ENCODE measurements at regions not wholly inside any gene's neighbourhood (a gene's known extent, or its start where the extent isn't known, plus 50 kb on each side); places are given as distances from the start of the nearest gene placed in this dataset.

DNA sequence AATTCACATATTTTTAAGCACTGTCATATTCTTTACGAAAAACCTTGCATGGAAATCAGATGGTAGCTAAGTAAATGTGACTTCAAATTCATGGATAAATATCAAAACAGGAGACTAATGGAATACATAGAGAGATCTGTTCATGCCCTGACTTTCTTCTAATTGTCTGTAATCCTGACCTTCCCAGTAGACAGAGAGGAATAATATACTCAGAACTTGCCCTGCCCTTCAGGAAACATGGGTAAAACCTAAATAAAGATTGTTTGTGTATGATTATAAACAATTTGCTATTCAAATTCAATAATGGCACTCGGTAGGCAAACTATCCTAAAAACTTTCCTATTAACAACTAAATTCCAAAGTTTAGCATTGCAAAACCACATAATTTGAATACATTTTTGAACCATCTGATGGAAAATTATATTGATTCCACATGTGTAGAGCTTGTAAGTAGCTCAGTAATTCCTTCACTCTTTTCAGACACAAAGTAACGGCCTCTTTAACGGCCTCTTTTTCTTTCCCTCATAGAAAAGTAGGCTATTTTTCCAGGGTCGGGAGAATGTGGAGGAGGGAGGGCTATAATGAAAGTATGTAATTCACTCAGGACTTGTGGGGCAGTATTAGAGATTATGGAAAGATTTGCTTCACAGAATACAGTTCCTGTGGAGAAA lies 227.6 kb downstream of the ALDH8A1 start:
- TF ChIP-seq, protein P1, sequence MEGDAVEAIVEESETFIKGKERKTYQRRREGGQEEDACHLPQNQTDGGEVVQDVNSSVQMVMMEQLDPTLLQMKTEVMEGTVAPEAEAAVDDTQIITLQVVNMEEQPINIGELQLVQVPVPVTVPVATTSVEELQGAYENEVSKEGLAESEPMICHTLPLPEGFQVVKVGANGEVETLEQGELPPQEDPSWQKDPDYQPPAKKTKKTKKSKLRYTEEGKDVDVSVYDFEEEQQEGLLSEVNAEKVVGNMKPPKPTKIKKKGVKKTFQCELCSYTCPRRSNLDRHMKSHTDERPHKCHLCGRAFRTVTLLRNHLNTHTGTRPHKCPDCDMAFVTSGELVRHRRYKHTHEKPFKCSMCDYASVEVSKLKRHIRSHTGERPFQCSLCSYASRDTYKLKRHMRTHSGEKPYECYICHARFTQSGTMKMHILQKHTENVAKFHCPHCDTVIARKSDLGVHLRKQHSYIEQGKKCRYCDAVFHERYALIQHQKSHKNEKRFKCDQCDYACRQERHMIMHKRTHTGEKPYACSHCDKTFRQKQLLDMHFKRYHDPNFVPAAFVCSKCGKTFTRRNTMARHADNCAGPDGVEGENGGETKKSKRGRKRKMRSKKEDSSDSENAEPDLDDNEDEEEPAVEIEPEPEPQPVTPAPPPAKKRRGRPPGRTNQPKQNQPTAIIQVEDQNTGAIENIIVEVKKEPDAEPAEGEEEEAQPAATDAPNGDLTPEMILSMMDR (IDR thresholded peaks at IDR 0.05) = no peak

DNA sequence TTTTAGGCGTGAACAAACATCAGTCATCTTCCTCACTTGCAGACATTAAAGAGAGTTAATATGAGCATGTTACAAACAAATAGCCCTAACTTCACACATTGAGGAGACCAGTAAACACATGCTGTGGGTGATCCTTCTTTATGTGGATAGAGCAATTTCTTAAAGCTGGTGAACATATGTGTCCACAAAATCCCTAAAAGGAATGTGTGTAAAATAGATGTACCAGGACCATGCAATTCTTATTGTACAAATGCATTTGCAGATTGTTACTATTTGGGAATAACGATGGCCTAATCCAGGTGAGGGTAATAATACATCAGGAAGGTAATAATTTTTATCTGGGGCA lies 228.9 kb downstream of the ALDH8A1 start:
- TF ChIP-seq, protein P1 (IDR thresholded peaks at IDR 0.05) = no peak

DNA sequence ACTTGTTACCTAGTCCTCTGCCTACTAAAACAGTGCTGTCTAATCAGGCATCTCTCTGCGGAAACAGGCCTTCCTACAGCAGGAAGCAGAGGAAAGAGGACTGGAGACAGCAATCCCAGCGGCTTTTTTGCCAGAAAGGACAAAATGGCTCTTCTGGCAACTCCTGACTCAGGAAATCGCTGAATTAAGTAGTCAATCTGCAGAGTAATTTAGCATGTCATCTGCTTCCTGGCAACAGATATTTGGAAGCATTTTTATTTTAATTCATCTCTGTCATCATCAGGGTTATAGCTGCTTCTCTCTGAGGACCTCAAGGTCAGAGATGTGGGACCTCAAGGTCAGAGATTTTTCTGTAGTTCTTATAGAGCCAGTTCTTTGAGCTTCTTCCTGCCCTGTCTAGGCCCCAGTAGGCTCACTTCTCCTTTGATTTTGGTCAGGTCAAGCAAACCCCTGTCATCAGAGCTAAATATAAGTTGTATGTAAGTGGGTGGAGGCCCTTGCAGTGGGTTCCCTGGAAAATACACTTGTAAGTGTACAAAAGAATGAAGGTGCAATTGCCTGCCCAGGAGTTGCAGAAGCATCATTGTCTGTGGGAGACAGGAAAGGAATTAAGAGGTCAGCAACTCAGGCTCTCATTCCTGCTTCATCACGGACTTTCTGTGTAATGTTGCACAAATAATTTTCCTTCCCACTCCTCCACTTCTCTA lies 229.4 kb downstream of the ALDH8A1 start:
- TF ChIP-seq, protein P1 (IDR thresholded peaks at IDR 0.05) = no peak

DNA sequence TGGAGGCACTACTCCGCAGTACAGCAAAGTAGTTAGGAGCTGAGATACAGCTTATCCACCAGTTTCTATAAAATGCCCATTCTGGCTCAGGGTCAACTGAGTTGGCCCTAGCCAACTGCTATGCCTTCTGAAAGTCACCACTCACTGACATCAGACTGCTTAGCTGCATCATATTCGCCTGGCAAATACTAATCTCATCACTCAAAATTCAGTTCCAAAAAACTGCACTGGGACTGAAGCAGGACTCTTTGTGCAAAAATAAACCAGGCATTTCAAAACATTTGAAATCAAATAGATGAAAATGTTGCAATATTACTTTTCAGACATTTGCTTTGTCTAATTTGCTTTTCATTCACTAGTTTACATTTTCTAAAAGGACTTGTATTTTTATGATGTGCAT lies 230.0 kb downstream of the ALDH8A1 start:
- TF ChIP-seq, protein P1 (IDR thresholded peaks at IDR 0.05) = no peak

DNA sequence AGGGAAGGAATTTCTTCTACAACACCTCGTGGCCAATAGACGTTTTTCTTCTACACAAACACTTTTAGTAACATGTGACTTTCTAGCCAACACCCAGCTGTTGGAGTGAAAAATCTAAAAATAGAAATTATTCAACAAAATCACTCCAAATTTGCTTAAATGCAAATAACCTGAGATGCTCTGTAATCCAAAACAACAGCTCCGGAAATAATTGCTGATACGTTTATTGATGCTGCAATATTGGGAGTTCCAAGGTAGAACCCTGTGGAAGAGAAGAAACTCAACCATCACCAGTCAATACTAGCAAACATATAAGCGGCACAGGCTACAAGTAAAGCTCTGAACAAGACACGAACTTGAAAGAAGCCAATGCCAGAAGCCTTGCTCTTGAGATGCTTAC lies 230.6 kb downstream of the ALDH8A1 start:
- TF ChIP-seq, protein P1 (IDR thresholded peaks at IDR 0.05) = no peak

DNA sequence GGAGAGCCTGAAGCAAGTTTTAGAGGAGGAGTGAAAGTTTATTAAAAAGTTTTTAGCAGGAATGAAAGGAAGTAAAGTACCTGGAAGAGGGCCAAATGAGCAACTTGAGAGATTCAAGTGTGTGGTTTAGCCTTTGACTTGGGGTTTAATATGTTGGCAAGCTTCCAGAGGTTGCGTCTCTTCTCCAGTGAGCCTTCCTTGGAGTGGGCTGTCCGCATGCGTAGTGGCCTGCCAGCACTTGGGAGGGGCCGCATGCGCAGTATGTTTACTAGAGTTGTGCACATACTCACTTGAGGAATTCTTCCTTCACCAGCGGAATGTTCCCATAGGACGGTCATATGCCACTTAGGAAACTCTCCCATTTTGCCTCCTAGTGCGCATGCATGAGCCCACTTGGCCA lies 235.2 kb downstream of the ALDH8A1 start:
- TF ChIP-seq, protein P1 (IDR thresholded peaks at IDR 0.05) = no peak

DNA sequence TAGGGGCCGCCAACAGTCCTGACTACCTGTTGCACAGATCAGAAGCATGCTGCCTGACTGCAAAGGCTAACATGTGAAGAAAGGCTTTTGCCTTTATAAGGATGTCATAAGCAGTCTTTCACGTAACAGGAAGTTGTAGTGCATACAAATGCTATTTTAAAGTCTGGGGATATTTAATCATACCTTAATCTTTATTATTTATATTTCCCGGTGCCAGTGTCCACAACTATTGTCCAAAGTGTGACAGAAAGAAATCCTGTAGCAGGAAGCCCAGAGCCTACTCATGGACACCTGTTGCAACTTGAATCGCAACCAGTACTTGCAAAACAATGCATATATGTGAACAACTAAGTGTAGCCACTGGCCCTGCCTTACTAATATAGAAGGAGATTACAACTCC lies 235.8 kb downstream of the ALDH8A1 start:
- TF ChIP-seq, protein P1 (IDR thresholded peaks at IDR 0.05) = no peak

Measured in LNCAP (cell line).